Kidney epithelial cell (primary cell): ENCODE measurements at regions not wholly inside any gene's neighbourhood (a gene's known extent, or its start where the extent isn't known, plus 50 kb on each side); places are given as distances from the start of the nearest gene placed in this dataset.

Experiments
- DNase-seq: peaks from one replicate; pipeline ENCODE4 v3.0.0-alpha.2; 2010; ENCODE audit warnings: low read depth
- H3K27me3 ChIP-seq: 2 replicates; pipeline ENCODE4 v1.6.0; 2011; ENCODE audit warnings: low read length; ENCODE audit not compliant: control insufficient read depth, insufficient read depth
- H3K36me3 ChIP-seq: 2 replicates; pipeline ENCODE4 v1.5.1; 2011; ENCODE audit warnings: low read length; ENCODE audit not compliant: control insufficient read depth, insufficient read depth
- H3K4me3 ChIP-seq: 2 replicates; pipeline ENCODE4 v1.5.1; 2011; ENCODE audit warnings: low read depth, mild to moderate bottlenecking, control low read depth, low read length
- TF ChIP-seq, protein P1 (sequence below): IDR thresholded peaks from 2 replicates; pipeline ENCODE4 v1.5.1; 2011; ENCODE audit warnings: mild to moderate bottlenecking, moderate library complexity, low read length, control low read depth, inconsistent platforms; ENCODE audit not compliant: insufficient read depth, poor library complexity, severe bottlenecking

GRCh38 chr1:178645157-178645807 lies 79.8 kb upstream of the RALGPS2 start:
- Histone ChIP-seq H3K27me3 (no peaks in the 10 kb centered on the region), H3K36me3 (no peaks in the 10 kb centered on the region), H3K4me3 (no peak overlapping the region)
- TF ChIP-seq, protein P1, sequence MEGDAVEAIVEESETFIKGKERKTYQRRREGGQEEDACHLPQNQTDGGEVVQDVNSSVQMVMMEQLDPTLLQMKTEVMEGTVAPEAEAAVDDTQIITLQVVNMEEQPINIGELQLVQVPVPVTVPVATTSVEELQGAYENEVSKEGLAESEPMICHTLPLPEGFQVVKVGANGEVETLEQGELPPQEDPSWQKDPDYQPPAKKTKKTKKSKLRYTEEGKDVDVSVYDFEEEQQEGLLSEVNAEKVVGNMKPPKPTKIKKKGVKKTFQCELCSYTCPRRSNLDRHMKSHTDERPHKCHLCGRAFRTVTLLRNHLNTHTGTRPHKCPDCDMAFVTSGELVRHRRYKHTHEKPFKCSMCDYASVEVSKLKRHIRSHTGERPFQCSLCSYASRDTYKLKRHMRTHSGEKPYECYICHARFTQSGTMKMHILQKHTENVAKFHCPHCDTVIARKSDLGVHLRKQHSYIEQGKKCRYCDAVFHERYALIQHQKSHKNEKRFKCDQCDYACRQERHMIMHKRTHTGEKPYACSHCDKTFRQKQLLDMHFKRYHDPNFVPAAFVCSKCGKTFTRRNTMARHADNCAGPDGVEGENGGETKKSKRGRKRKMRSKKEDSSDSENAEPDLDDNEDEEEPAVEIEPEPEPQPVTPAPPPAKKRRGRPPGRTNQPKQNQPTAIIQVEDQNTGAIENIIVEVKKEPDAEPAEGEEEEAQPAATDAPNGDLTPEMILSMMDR: no peak
- DNase-seq: no peak

DNA sequence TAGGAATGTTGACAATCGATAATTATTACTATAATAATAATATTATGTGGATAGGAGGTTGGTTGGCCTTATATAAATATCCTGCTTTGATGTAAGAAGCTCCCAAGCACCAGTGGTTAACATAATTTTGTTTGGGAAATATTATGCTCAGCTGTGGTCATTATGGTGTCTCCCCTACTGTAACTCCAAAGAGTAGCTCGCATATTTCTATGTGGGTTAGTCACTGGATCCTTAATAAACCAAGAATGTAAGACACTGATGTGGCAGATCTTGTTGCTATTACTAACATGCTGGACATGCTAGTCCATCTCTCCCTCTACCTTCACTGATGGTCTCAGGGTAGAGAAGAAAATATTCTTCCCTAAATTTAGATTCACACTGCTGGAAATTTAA lies 79.2 kb upstream of the RALGPS2 start:
- H3K27me3 ChIP-seq: no peaks in the 10 kb centered on the region
- TF ChIP-seq, protein P1: no peak
- no peaks in the 10 kb centered on the region for H3K36me3 ChIP-seq
- DNase-seq: no peak
- H3K4me3 ChIP-seq: no peak overlapping the region

DNA sequence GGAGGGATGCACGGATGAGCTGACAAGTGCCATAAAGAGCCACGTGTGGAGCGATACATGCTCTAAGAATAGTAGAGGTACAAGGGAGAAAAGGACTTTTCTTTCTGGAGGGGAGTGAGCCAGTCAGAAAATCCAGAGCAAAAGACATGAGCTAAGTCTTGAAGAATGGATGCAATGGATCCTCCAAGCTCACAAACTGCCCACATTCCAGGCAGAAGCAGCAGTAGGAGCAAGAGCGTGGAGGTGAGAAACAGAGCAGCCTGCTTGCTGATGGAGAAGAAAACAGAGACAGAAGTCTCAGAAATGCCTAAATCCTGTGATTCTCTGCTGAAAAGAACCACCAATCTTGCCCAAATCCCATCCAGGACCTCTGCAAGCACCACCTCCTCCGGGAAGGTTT lies 78.2 kb upstream of the RALGPS2 start:
- Histone ChIP-seq H3K4me3 (no peak overlapping the region), H3K27me3 (no peaks in the 10 kb centered on the region), H3K36me3 (no peaks in the 10 kb centered on the region)
- DNase-seq: no peak
- TF ChIP-seq, protein P1: no peak

DNA sequence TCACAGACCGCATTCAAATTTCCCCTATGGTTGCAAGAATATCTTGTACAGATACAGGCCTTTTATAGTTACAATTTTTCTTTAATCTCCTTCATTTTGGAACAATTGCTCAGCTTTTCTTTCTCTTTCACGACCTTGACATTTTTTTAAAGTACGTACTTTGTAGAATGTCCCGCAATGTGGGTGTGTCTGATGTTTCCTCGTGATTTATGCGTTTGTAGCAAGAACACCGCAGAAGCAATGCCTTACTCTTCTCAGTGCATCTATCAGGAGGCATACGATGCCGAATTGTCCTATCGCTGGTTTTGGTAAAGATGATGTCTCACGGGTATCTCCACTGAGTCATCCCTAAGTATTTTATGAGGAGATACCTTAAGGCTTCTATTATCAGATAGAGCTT lies 76.9 kb upstream of the RALGPS2 start:
- TF ChIP-seq, protein P1: no peak
- Histone ChIP-seq H3K27me3 (no peaks in the 10 kb centered on the region), H3K36me3 (no peaks in the 10 kb centered on the region), H3K4me3 (no peak overlapping the region)
- no peak for DNase-seq

DNA sequence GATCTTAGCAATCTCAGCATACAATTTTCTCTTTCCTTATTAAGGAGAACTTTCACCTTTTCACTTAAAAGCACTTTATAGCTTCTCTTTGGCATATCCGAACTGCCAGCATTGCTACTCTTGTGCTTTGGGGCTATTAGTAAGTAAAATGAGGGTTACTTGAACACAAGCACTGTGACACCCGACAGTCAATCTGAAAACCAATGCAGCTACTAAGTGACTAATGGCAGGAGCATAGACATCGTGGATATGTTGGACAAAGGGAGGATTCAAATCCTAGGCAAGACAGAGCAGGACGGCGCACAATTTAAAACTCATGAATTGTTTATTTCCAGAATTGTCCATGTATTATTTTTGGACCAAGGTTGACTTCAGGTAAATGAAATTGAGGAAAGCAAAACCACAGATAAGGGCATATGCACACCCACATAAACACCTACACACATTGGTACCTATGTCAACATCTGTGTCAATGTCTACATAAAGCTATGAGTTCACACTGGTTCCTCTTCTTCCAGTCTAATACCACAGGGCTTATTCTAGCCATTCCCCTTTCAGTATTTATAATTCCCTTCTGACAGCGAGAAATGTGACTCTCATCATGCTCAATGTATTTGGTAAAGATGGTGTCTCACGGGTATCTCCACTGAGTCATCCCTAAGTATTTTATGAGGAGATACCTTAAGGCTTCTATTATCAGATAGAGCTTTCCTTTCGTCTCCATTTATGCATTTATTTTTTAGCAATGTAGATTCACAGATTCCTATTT lies 75.3 kb upstream of the RALGPS2 start:
- TF ChIP-seq, protein P1: no peak

More for the DNA sequence above, 75.3 kb upstream of the RALGPS2 start:
- H3K4me3 ChIP-seq: no peak overlapping the region
- no peaks in the 10 kb centered on the region for H3K36me3 ChIP-seq
- H3K27me3 ChIP-seq: no peaks in the 10 kb centered on the region
- DNase-seq: no peak
